Keratinocyte (primary cell): ENCODE measurements at regions not wholly inside any gene's neighbourhood (a gene's known extent, or its start where the extent isn't known, plus 50 kb on each side); places are given as distances from the start of the nearest gene placed in this dataset.

Source experiments
- DNase-seq: peaks from one replicate; pipeline ENCODE4 v3.0.0-alpha.2; 2011; ENCODE audit warnings: low read depth, missing footprints, low spot score
- FAIRE-seq: peaks from 2 replicates; lab custom pipeline; 2011; peaks lifted over from hg19 to GRCh38; lab: Jason Lieb, UNC
- H2AFZ ChIP-seq: 2 replicates; pipeline ENCODE4 v1.6.0; 2012; ENCODE audit warnings: low read length, control low read depth, inconsistent platforms; ENCODE audit not compliant: control insufficient read depth
- H3K27ac ChIP-seq: 2 replicates; pipeline ENCODE4 v1.5.1; 2011; ENCODE audit warnings: low read length; ENCODE audit not compliant: control insufficient read depth, insufficient read depth
- H3K27me3 ChIP-seq: 3 replicates; pipeline ENCODE4 v1.6.0; 2011; ENCODE audit warnings: low read length; ENCODE audit not compliant: control insufficient read depth, insufficient read depth; ENCODE audit errors: extremely low read depth
- H3K36me3 ChIP-seq, 2 experiments: 2 replicates in 1 of 2; 3 replicates in 1 of 2; pipeline ENCODE4 v1.5.1; 2011; ENCODE audit warnings: low read length in 2 of 2, mild to moderate bottlenecking in 1 of 2; ENCODE audit not compliant: control insufficient read depth in 2 of 2, insufficient read depth in 2 of 2; ENCODE audit errors: extremely low read depth in 1 of 2
- H3K4me1 ChIP-seq: 3 replicates; pipeline ENCODE4 v1.5.1; 2011; ENCODE audit warnings: low read length; ENCODE audit not compliant: control insufficient read depth, insufficient read depth; ENCODE audit errors: extremely low read depth
- H3K4me2 ChIP-seq: 3 replicates; pipeline ENCODE4 v1.6.0; 2011; ENCODE audit warnings: low read depth, low read length; ENCODE audit not compliant: control insufficient read depth, insufficient read depth; ENCODE audit errors: extremely low read depth
- H3K4me3 ChIP-seq, 3 experiments: fragments of 200-600 bp in 1 of 3; sonication (generic) in 1 of 3; 2 replicates in 2 of 3; 3 replicates in 1 of 3; pipeline ENCODE4 v1.5.1; 2011 to 2016; ENCODE audit warnings: low read length in 3 of 3, mild to moderate bottlenecking in 3 of 3, control low read depth in 2 of 3, inconsistent platforms in 1 of 3, low read depth in 1 of 3, mixed read lengths in 1 of 3, mixed run types in 1 of 3, moderate library complexity in 1 of 3; ENCODE audit not compliant: control insufficient read depth in 2 of 3, insufficient read depth in 2 of 3; ENCODE audit errors: extremely low read depth in 1 of 3
- H3K79me2 ChIP-seq: 2 replicates; pipeline ENCODE4 v1.6.0; 2012; ENCODE audit warnings: low read length; ENCODE audit not compliant: control insufficient read depth, insufficient read depth
- H3K9ac ChIP-seq: 3 replicates; pipeline ENCODE4 v1.6.0; 2011; ENCODE audit warnings: low read length; ENCODE audit not compliant: control insufficient read depth, insufficient read depth; ENCODE audit errors: extremely low read depth
- H3K9me1 ChIP-seq: 3 replicates; pipeline ENCODE4 v1.6.0; 2011; ENCODE audit warnings: low read length; ENCODE audit not compliant: control insufficient read depth, insufficient read depth; ENCODE audit errors: extremely low read depth
- H3K9me3 ChIP-seq: 2 replicates; pipeline ENCODE4 v1.5.1; 2012; ENCODE audit warnings: low read depth, low read length; ENCODE audit not compliant: control insufficient read depth
- H4K20me1 ChIP-seq: 3 replicates; pipeline ENCODE4 v1.6.0; 2011; ENCODE audit warnings: low read length; ENCODE audit not compliant: control insufficient read depth, insufficient read depth; ENCODE audit errors: extremely low read depth
- EZH2 ChIP-seq: IDR thresholded peaks from one replicate; pipeline ENCODE4 v1.6.1; 2012; ENCODE audit warnings: inconsistent platforms, mild to moderate bottlenecking, low read length, moderate library complexity
- dilution Hi-C: fragments of 300-500 bp; cut with MboI; formaldehyde crosslinking; loops from one replicate; pipeline ENCODE4 v1.7.0; 2020; ENCODE audit warnings: low sequenced_read_pairs; ENCODE audit not compliant: extremely low pct_ligation_motif_present
- TF ChIP-seq, protein P1 (sequence below), 3 experiments: IDR thresholded peaks in 1 of 3; conservative IDR thresholded peaks in 1 of 3; optimal IDR thresholded peaks in 1 of 3; 2 replicates in 2 of 3; 3 replicates in 1 of 3; pipeline versions ENCODE3 to v1.5.1; 2011; ENCODE audit warnings: low read length in 3 of 3, mild to moderate bottlenecking in 3 of 3, moderate library complexity in 2 of 3, control low read depth in 1 of 3, inconsistent platforms in 1 of 3; ENCODE audit not compliant: insufficient read depth in 2 of 3; ENCODE audit errors: extremely low read depth in 1 of 3

DNA sequence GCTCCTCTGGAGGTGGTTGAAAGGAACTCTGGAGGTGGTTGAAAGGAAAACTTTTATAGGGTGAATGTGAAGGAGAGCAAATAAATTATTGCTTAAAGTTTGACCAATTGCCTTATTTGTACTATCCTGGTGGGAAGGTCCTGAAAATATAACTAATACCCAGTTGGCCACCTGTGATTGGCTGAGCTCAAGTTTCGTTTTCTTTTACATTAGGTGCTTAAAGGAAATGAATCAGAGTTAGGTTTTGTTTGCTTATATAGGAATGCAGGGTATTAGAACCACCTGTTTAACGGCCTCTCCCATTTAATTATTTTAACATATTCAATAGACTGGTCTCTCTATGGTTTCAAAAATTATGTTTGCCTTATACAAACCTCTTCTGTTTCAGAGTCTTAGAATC lies 497.6 kb downstream of the PRR32 start:
- Histone ChIP-seq H3K4me1 (no peaks in the 10 kb centered on the region), H3K4me3 (no peak overlapping the region), H3K27me3 (no peaks in the 10 kb centered on the region), H3K9me3 (no peaks in the 10 kb centered on the region), H3K9ac (no peak overlapping the region), H3K9me1 (no peaks in the 10 kb centered on the region), H4K20me1 (no peaks in the 10 kb centered on the region), H3K79me2 (no peaks in the 10 kb centered on the region), H3K36me3 (no peaks in the 10 kb centered on the region), H3K27ac (no peak overlapping the region), H3K4me2 (no peak overlapping the region), H2AFZ (no peak overlapping the region)
- dilution Hi-C loops, result no loop called here
- FAIRE-seq (no peak), DNase-seq (no peak)
- no peak for TF ChIP-seq EZH2
- TF ChIP-seq, protein P1, sequence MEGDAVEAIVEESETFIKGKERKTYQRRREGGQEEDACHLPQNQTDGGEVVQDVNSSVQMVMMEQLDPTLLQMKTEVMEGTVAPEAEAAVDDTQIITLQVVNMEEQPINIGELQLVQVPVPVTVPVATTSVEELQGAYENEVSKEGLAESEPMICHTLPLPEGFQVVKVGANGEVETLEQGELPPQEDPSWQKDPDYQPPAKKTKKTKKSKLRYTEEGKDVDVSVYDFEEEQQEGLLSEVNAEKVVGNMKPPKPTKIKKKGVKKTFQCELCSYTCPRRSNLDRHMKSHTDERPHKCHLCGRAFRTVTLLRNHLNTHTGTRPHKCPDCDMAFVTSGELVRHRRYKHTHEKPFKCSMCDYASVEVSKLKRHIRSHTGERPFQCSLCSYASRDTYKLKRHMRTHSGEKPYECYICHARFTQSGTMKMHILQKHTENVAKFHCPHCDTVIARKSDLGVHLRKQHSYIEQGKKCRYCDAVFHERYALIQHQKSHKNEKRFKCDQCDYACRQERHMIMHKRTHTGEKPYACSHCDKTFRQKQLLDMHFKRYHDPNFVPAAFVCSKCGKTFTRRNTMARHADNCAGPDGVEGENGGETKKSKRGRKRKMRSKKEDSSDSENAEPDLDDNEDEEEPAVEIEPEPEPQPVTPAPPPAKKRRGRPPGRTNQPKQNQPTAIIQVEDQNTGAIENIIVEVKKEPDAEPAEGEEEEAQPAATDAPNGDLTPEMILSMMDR (optimal IDR thresholded peaks at IDR 0.05 in 1 of 3, IDR thresholded peaks at IDR 0.05 in 1 of 3, conservative IDR thresholded peaks at IDR 0.05 in 1 of 3; ENCODE audit: extremely low read depth in 1 of 3, insufficient read depth in 2 of 3, low read length in 3 of 3), result no peak

DNA sequence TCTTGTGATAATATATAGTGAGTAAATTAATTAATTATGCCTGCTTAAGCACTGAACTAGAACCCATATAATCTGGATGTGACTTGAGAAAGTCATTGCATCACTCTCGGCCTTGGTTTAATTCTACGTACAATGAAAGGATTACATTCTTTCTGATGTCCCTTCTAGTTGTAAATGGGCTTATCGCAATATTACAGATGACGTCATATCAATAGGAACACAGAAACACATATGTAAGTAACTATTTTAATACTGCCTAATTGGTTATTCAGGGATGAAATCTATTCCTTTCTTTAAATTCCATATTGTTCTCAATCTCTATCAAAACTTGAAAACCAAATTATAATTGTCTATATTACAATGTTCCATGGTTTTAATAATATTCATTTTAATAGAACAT lies 504.6 kb downstream of the PRR32 start:
- Histone ChIP-seq H3K4me3 (no peak overlapping the region), H2AFZ (no peak overlapping the region), H3K9me1 (no peaks in the 10 kb centered on the region), H3K4me1 (no peaks in the 10 kb centered on the region), H3K79me2 (no peaks in the 10 kb centered on the region), H3K4me2 (no peak overlapping the region), H3K9me3 (no peaks in the 10 kb centered on the region), H3K36me3 (no peaks in the 10 kb centered on the region), H3K27me3 (no peaks in the 10 kb centered on the region), H3K9ac (no peak overlapping the region), H4K20me1 (no peaks in the 10 kb centered on the region), H3K27ac (no peak overlapping the region)
- DNase-seq (no peak), FAIRE-seq (no peak)
- TF ChIP-seq, protein P1 (optimal IDR thresholded peaks at IDR 0.05 in 1 of 3, IDR thresholded peaks at IDR 0.05 in 1 of 3, conservative IDR thresholded peaks at IDR 0.05 in 1 of 3; ENCODE audit: extremely low read depth in 1 of 3, insufficient read depth in 2 of 3, low read length in 3 of 3), result no peak
- TF ChIP-seq EZH2, result no peak
- dilution Hi-C loops, result no loop called here
